GM06990 (cell line): ENCODE measurements at regions not wholly inside any gene's neighbourhood (a gene's known extent, or its start where the extent isn't known, plus 50 kb on each side); places are given as distances from the start of the nearest gene placed in this dataset.

Experiments used
- DNase-seq: peaks from one replicate; pipeline ENCODE4 v3.0.0-alpha.2; 2011; ENCODE audit not compliant: insufficient read length; ENCODE audit errors: extremely low read depth
- H3K27me3 ChIP-seq: replicated peaks from 2 replicates; pipeline ENCODE4 v1.6.0; 2011; ENCODE audit warnings: low read length; ENCODE audit not compliant: control insufficient read depth, insufficient read depth
- H3K36me3 ChIP-seq: 2 replicates; pipeline ENCODE4 v1.5.1; 2011; ENCODE audit warnings: low read length; ENCODE audit not compliant: control insufficient read depth, insufficient read depth
- H3K4me3 ChIP-seq: replicated peaks from 2 replicates; pipeline ENCODE4 v1.5.1; 2011; ENCODE audit warnings: low read depth, mild to moderate bottlenecking, control low read depth, low read length
- TF ChIP-seq, protein P1 (sequence below): IDR thresholded peaks from 2 replicates; pipeline ENCODE4 v1.5.1; 2011; ENCODE audit warnings: low read length, control low read depth, mild to moderate bottlenecking, inconsistent platforms; ENCODE audit not compliant: insufficient read depth, poor library complexity, severe bottlenecking

DNA sequence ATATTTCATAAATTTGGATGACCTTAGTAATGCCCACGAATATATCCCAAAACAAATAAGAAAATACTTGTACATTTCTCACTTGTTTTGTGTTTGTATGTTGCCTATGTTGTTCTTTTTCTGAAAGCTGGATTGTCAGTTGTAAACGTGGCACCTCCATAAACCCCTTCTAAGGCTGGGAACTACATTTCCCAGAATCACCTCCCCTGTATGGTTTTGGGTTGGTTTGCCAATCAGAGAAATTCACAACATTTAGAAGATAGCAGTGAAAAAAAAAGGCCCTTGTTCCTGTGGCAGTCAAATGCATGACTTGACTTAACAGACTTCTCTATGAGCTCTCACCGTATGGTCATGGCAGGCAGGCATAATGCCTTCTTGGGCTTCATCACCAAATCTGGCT lies 676.3 kb upstream of the STEAP1 start:
- Histone ChIP-seq H3K27me3 (no peaks in the 10 kb centered on the region), H3K36me3 (no peaks in the 10 kb centered on the region), H3K4me3 (no peak overlapping the region)
- TF ChIP-seq, protein P1, sequence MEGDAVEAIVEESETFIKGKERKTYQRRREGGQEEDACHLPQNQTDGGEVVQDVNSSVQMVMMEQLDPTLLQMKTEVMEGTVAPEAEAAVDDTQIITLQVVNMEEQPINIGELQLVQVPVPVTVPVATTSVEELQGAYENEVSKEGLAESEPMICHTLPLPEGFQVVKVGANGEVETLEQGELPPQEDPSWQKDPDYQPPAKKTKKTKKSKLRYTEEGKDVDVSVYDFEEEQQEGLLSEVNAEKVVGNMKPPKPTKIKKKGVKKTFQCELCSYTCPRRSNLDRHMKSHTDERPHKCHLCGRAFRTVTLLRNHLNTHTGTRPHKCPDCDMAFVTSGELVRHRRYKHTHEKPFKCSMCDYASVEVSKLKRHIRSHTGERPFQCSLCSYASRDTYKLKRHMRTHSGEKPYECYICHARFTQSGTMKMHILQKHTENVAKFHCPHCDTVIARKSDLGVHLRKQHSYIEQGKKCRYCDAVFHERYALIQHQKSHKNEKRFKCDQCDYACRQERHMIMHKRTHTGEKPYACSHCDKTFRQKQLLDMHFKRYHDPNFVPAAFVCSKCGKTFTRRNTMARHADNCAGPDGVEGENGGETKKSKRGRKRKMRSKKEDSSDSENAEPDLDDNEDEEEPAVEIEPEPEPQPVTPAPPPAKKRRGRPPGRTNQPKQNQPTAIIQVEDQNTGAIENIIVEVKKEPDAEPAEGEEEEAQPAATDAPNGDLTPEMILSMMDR: no peak
- DNase-seq: no peak

DNA sequence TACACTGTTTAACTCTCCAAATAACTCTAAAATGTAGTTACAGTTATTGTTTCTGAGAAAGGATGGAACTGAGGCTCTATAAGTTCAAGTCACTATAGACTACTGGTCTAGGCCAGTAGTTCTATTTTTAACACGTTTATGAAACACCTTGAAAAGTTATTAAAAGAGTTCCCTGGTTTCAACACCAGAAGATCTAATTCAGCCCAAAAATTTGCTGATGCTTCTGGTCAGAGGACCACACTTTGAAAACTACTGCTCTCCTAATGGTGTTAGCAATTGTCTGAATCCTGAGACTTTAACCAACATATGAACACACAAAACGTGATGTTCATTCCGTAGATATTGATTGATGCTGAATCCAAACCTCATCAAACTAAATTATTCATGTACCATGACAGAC lies 658.6 kb upstream of the STEAP1 start:
- TF ChIP-seq, protein P1: no peak
- no peak overlapping the region for H3K4me3 ChIP-seq
- no peaks in the 10 kb centered on the region for H3K36me3 ChIP-seq

DNA sequence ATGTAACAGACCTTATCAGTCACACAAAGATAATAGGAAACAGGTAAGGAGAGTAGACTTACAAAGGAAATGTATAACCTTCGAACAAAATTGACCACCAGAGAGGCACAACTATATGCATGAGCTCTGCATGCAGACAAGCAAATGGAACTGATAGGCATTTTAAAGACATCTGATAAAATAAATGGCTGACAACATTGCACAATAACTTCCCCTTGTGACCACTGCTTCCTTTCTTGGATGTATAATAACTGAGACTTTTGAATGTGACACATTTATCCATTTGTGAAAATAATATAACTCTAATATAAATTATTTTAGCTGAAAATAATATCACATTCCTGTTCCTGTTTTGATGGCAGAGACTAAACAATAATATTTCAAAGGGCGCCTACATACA lies 654.2 kb upstream of the STEAP1 start:
- TF ChIP-seq, protein P1: no peak
- DNase-seq: no peak
- no peak overlapping the region for H3K4me3 ChIP-seq
- no peaks in the 10 kb centered on the region for H3K36me3 ChIP-seq
- H3K27me3 ChIP-seq: no peaks in the 10 kb centered on the region

More for the DNA sequence above, 658.6 kb upstream of the STEAP1 start:
- DNase-seq: no peak
- H3K27me3 ChIP-seq: no peaks in the 10 kb centered on the region

DNA sequence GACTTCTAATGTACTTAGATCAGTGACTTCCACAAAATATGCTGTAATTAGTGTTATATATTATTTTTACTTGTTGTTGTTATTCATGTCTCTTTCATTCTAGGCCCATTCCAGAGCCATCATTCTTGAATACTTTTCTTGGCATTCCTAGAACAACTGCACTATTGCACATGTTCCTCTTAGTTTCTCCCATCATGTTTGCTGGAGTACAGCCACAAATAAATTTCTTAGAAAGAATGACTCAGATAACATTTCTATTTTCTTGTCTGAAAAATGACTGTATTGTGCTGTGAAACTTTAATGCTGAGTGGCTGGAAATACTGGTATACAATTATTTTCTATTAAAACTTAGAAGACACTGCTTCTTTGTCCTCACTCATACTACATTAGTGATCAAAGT lies 651.0 kb upstream of the STEAP1 start:
- no peaks in the 10 kb centered on the region for H3K36me3 ChIP-seq

DNA sequence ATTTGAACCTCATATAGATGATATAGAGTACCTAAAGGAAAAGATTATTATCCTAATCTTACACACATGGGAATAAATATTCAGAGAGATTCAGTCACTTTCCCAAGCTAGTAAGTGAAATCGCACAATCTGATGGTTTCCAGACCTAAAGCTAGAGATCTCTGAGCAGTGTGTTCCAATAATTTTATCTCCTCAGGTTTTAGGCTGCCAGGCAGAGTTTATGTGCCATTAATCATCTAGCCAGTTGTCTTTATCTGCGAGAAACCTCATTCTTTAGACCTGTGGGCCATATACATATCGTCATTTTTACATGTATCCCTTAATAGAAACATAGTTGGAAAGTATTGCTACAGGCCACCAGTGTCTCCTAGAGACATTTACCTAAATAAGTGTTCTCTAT lies 647.2 kb upstream of the STEAP1 start:
- TF ChIP-seq, protein P1: no peak
- Histone ChIP-seq H3K36me3 (no peaks in the 10 kb centered on the region), H3K27me3 (no peaks in the 10 kb centered on the region), H3K4me3 (no peak overlapping the region)
- DNase-seq: no peak

More for the DNA sequence above, 651.0 kb upstream of the STEAP1 start:
- no peak overlapping the region for H3K4me3 ChIP-seq
- TF ChIP-seq, protein P1: no peak
- no peak for DNase-seq
- no peaks in the 10 kb centered on the region for H3K27me3 ChIP-seq

DNA sequence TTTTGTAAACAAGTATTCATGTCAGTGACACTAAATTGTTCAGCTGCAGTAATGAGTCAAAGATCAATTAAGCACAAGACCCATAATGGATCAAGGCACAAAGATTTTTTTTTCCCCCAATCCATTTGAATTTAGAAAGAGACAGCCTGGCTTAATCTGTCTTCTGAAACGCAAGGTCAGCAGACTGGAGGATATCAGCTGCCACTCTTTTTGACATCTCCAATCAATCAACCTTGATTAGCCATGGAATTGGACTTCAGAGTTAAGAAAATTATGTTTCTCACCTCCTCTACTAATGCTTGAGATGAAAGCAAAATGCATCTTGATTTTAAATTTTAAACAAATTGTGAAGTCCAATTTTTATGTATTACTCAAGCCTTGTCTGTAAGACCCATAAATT lies 642.4 kb upstream of the STEAP1 start:
- no peak overlapping the region for H3K4me3 ChIP-seq
- TF ChIP-seq, protein P1: no peak
- no peak for DNase-seq
- H3K27me3 ChIP-seq: no peaks in the 10 kb centered on the region
- no peaks in the 10 kb centered on the region for H3K36me3 ChIP-seq
